ENCODE measurements at regions not wholly inside any gene's neighbourhood (a gene's known extent, or its start where the extent isn't known, plus 50 kb on each side); places are given as distances from the start of the nearest gene placed in this dataset.
"Not testable (repeated sequence)": the region's sequence is repeated elsewhere in the genome, so short reads cannot be mapped to it uniquely, and the experiment has no call there.

- no peaks in the 10 kb centered on the region for H3K36me3 Mint-ChIP-seq
- DNase-seq = no peak
- no peaks in the 10 kb centered on the region for H3K4me1 Mint-ChIP-seq
These were observed 68.9 kb downstream of the CYP26B1 start for GRCh38 chr2:72078773-72079172.

GRCh38 chr2:72077702-72078169, 69.9 kb downstream of the CYP26B1 start:
- H3K36me3 Mint-ChIP-seq = peaks cover 0 to 3% (median 0%) of the 10 kb centered on the region in 3 donors
- no peak for DNase-seq
- H3K4me3 Mint-ChIP-seq = no peak overlapping the region
- H3K27me3 Mint-ChIP-seq (ENCODE audit: low read depth in 3 of 3) = peaks cover 2 to 7% (median 6%) of the 10 kb centered on the region in 3 donors
- H3K4me1 Mint-ChIP-seq = no peaks in the 10 kb centered on the region
- H3K27ac Mint-ChIP-seq = no peak overlapping the region
- H3K9me3 Mint-ChIP-seq = peaks cover 7 to 32% (median 15%) of the 10 kb centered on the region in 6 donors

More at GRCh38 chr2:72078773-72079172, 68.9 kb downstream of the CYP26B1 start:
- Mint-ChIP-seq H3K27me3 (ENCODE audit: low read depth in 3 of 3) (peaks cover 2 to 6% (median 3%) of the 10 kb centered on the region in 3 donors), H3K9me3 (peaks cover 2 to 21% (median 7%) of the 10 kb centered on the region in 6 donors), H3K27ac (no peak overlapping the region), H3K4me3 (no peak overlapping the region)

- not testable (repeated sequence) for H3K36me3 Mint-ChIP-seq; H3K4me1 Mint-ChIP-seq; H3K27me3 Mint-ChIP-seq (ENCODE audit: low read depth in 3 of 3); H3K4me3 Mint-ChIP-seq; DNase-seq; H3K27ac Mint-ChIP-seq
- H3K9me3 Mint-ChIP-seq = peaks cover 7 to 33% (median 16%) of the 10 kb centered on the region in 6 donors
These were observed 74.3 kb downstream of the CYP26B1 start for GRCh38 chr2:72073373-72073772.

- not testable (repeated sequence) for H3K9me3 Mint-ChIP-seq, H3K4me1 Mint-ChIP-seq, H3K27ac Mint-ChIP-seq
These were observed 83.5 kb downstream of the CYP26B1 start for GRCh38 chr2:72064197-72064596.

GRCh38 chr2:72062336-72062735, 85.3 kb downstream of the CYP26B1 start:
- no peak overlapping the region for H3K4me3 Mint-ChIP-seq
- H3K36me3 Mint-ChIP-seq = no peaks in the 10 kb centered on the region
- no peak overlapping the region for H3K27ac Mint-ChIP-seq
- no peak for DNase-seq
- peaks cover 0 to 9% (median 3%) of the 10 kb centered on the region in 3 donors for H3K27me3 Mint-ChIP-seq (ENCODE audit: low read depth in 3 of 3)
- peaks cover 0 to 10% (median 0%) of the 10 kb centered on the region in 6 donors for H3K9me3 Mint-ChIP-seq
- no peaks in the 10 kb centered on the region for H3K4me1 Mint-ChIP-seq

More at GRCh38 chr2:72064197-72064596, 83.5 kb downstream of the CYP26B1 start:
- not testable (repeated sequence) for DNase-seq; H3K4me3 Mint-ChIP-seq; H3K36me3 Mint-ChIP-seq; H3K27me3 Mint-ChIP-seq (ENCODE audit: low read depth in 3 of 3)

GRCh38 chr2:72057308-72057707, 90.4 kb downstream of the CYP26B1 start:
- Mint-ChIP-seq H3K36me3 (no peaks in the 10 kb centered on the region), H3K27me3 (ENCODE audit: low read depth in 3 of 3) (peaks cover 0 to 6% (median 3%) of the 10 kb centered on the region in 3 donors), H3K4me3 (no peak overlapping the region), H3K4me1 (no peaks in the 10 kb centered on the region), H3K27ac (no peak overlapping the region), H3K9me3 (peaks cover 0 to 12% (median 2%) of the 10 kb centered on the region in 6 donors)
- no peak for DNase-seq

GRCh38 chr2:72051971-72052505, 95.6 kb downstream of the CYP26B1 start:
- no peaks in the 10 kb centered on the region for H3K4me1 Mint-ChIP-seq
- peaks cover 0 to 4% (median 0%) of the 10 kb centered on the region in 3 donors for H3K27me3 Mint-ChIP-seq (ENCODE audit: low read depth in 3 of 3)
- DNase-seq = no peak
- peaks cover 4 to 18% (median 7%) of the 10 kb centered on the region in 6 donors for H3K9me3 Mint-ChIP-seq
- H3K36me3 Mint-ChIP-seq = no peaks in the 10 kb centered on the region
- H3K4me3 Mint-ChIP-seq = no peak overlapping the region
- no peak overlapping the region for H3K27ac Mint-ChIP-seq

GRCh38 chr2:72051204-72051603, 96.5 kb downstream of the CYP26B1 start:
- no peaks in the 10 kb centered on the region for H3K4me1 Mint-ChIP-seq
- H3K9me3 Mint-ChIP-seq = peaks cover 4 to 16% (median 6%) of the 10 kb centered on the region in 6 donors
- H3K27me3 Mint-ChIP-seq (ENCODE audit: low read depth in 3 of 3) = peaks cover 0 to 5% (median 0%) of the 10 kb centered on the region in 3 donors
- no peaks in the 10 kb centered on the region for H3K36me3 Mint-ChIP-seq
- no peak overlapping the region for H3K4me3 Mint-ChIP-seq
- no peak for DNase-seq
- no peak overlapping the region for H3K27ac Mint-ChIP-seq

- Mint-ChIP-seq H3K4me1 (no peaks in the 10 kb centered on the region), H3K9me3 (peaks cover 4 to 16% (median 6%) of the 10 kb centered on the region in 6 donors), H3K27ac (no peak overlapping the region), H3K36me3 (no peaks in the 10 kb centered on the region), H3K4me3 (no peak overlapping the region), H3K27me3 (ENCODE audit: low read depth in 3 of 3) (peaks cover 0 to 5% (median 0%) of the 10 kb centered on the region in 3 donors)
- no peak for DNase-seq
These were observed 96.9 kb downstream of the CYP26B1 start for GRCh38 chr2:72050734-72051133.

GRCh38 chr2:72048881-72049477, 98.7 kb downstream of the CYP26B1 start:
- H3K27ac Mint-ChIP-seq = no peak overlapping the region

GRCh38 chr2:72043985-72044384, 103.7 kb downstream of the CYP26B1 start:
- no peak overlapping the region for H3K27ac Mint-ChIP-seq
- peaks cover 4 to 16% (median 8%) of the 10 kb centered on the region in 6 donors for H3K9me3 Mint-ChIP-seq
- H3K4me3 Mint-ChIP-seq = no peak overlapping the region
- peaks cover 0 to 2% (median 2%) of the 10 kb centered on the region in 3 donors for H3K27me3 Mint-ChIP-seq (ENCODE audit: low read depth in 3 of 3)
- no peak for DNase-seq
- no peaks in the 10 kb centered on the region for H3K36me3 Mint-ChIP-seq
- no peaks in the 10 kb centered on the region for H3K4me1 Mint-ChIP-seq

More at GRCh38 chr2:72048881-72049477, 98.7 kb downstream of the CYP26B1 start:
- peaks cover 3 to 16% (median 8%) of the 10 kb centered on the region in 6 donors for H3K9me3 Mint-ChIP-seq
- H3K4me1 Mint-ChIP-seq = no peaks in the 10 kb centered on the region
- peaks cover 0 to 5% (median 0%) of the 10 kb centered on the region in 3 donors for H3K27me3 Mint-ChIP-seq (ENCODE audit: low read depth in 3 of 3)
- no peak for DNase-seq
- H3K4me3 Mint-ChIP-seq = no peak overlapping the region
- no peaks in the 10 kb centered on the region for H3K36me3 Mint-ChIP-seq

- Mint-ChIP-seq H3K4me3 (no peak overlapping the region), H3K27me3 (ENCODE audit: low read depth in 3 of 3) (peaks cover 0 to 4% (median 0%) of the 10 kb centered on the region in 3 donors), H3K36me3 (no peaks in the 10 kb centered on the region), H3K4me1 (no peaks in the 10 kb centered on the region), H3K27ac (no peak overlapping the region), H3K9me3 (peaks cover 0 to 5% (median 2%) of the 10 kb centered on the region in 6 donors)
- DNase-seq = no peak
These were observed 106.0 kb downstream of the CYP26B1 start for GRCh38 chr2:72041638-72042111.

- H3K36me3 Mint-ChIP-seq = no peaks in the 10 kb centered on the region
- peaks cover 0 to 5% (median 2%) of the 10 kb centered on the region in 6 donors for H3K9me3 Mint-ChIP-seq
- peaks cover 0 to 4% (median 0%) of the 10 kb centered on the region in 3 donors for H3K27me3 Mint-ChIP-seq (ENCODE audit: low read depth in 3 of 3)
These were observed 106.8 kb downstream of the CYP26B1 start for GRCh38 chr2:72040629-72041571.

More at GRCh38 chr2:72040629-72041571, 106.8 kb downstream of the CYP26B1 start:
- H3K4me3 Mint-ChIP-seq = no peak overlapping the region
- H3K4me1 Mint-ChIP-seq = no peaks in the 10 kb centered on the region
- no peak for DNase-seq
- H3K27ac Mint-ChIP-seq = no peak overlapping the region
